OCI-LY7 (cell line): ENCODE measurements at regions not wholly inside any gene's neighbourhood (a gene's known extent, or its start where the extent isn't known, plus 50 kb on each side); places are given as distances from the start of the nearest gene placed in this dataset.

ENCODE experiments used
- EZH2phosphoT487 ChIP-seq: fragments of 200-600 bp; sonication (generic); IDR thresholded peaks from 2 replicates; pipeline ENCODE4 v1.6.1; 2018; ENCODE audit warnings: low read depth, borderline replicate concordance, mild to moderate bottlenecking, mixed run types, antibody characterized with exemption, low read length, moderate library complexity, mixed read lengths
- TF ChIP-seq, protein P1 (sequence below): fragments of 200-600 bp; sonication (generic); conservative IDR thresholded peaks from 2 replicates; pipeline ENCODE4 v1.5.1; 2014; ENCODE audit warnings: mild to moderate bottlenecking, antibody characterized with exemption, low read length, moderate library complexity, mixed read lengths

GRCh38 chr12:77725611-77726010 lies 105.1 kb upstream of the NAV3 start:
- TF ChIP-seq, protein P1, sequence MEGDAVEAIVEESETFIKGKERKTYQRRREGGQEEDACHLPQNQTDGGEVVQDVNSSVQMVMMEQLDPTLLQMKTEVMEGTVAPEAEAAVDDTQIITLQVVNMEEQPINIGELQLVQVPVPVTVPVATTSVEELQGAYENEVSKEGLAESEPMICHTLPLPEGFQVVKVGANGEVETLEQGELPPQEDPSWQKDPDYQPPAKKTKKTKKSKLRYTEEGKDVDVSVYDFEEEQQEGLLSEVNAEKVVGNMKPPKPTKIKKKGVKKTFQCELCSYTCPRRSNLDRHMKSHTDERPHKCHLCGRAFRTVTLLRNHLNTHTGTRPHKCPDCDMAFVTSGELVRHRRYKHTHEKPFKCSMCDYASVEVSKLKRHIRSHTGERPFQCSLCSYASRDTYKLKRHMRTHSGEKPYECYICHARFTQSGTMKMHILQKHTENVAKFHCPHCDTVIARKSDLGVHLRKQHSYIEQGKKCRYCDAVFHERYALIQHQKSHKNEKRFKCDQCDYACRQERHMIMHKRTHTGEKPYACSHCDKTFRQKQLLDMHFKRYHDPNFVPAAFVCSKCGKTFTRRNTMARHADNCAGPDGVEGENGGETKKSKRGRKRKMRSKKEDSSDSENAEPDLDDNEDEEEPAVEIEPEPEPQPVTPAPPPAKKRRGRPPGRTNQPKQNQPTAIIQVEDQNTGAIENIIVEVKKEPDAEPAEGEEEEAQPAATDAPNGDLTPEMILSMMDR = no peak
- TF ChIP-seq EZH2phosphoT487 = no peak
